DND-41 (cell line): ENCODE measurements at regions not wholly inside any gene's neighbourhood (a gene's known extent, or its start where the extent isn't known, plus 50 kb on each side); places are given as distances from the start of the nearest gene placed in this dataset.
"Not testable (repeated sequence)": the region's sequence is repeated elsewhere in the genome, so short reads cannot be mapped to it uniquely, and the experiment has no call there.

Source experiments
- EZH2 ChIP-seq: IDR thresholded peaks from 3 replicates; pipeline ENCODE4 v1.6.1; 2012; ENCODE audit warnings: borderline replicate concordance, low read depth, mild to moderate bottlenecking, moderate library complexity, low read length, inconsistent platforms; ENCODE audit not compliant: severe bottlenecking
- TF ChIP-seq, protein P1 (sequence below): IDR thresholded peaks from 2 replicates; pipeline ENCODE4 v1.5.1; 2012; ENCODE audit warnings: borderline replicate concordance, low read length, moderate library complexity, mild to moderate bottlenecking; ENCODE audit not compliant: poor library complexity, severe bottlenecking; ENCODE audit errors: extremely low read depth

DNA sequence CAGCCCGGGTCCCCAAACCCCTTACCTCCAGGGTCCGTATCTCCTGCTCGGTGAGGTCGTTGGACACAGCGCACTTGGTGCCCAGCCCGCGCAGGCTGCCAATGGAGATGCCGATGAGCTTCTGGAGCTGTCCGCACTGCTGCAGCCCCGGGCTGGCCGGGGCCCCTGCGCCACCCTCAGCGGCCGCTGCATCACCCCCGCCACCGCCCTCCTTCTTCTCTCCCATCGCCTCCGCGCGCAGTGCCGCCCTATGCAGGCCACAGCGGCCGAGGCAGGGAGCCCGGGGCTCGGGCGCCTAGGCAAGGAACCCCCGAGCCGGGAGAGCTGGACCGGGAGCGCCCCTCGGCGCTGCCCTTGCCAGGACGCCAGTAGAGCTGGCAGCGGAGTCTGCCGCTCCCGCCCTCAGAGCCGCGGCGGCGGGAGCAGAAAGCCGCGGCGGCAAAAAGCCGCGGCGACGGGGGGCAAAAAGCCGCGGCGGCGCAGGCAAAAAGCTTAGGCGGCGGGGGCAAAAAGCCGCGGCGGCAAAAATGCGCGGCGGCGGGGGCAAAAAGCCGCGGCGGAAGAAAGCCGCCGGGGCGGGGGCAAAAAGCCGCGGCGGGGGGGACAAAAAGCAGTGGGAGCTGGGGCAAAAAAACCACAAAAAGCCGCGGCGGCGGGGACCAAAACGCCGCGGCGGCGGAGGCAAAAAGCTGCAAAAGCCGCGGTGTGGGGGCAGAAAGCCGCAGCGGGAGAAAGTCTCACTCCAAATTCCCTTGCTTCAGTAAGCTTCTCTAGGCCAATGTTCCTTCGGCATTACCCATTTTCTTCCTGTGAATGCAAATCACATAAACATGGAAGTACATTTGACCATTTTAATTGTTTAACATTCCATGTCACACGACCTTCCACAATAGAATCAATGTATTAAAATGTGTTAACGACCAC is 181.2 kb downstream of the ZNF92 start:
- TF ChIP-seq, protein P1, sequence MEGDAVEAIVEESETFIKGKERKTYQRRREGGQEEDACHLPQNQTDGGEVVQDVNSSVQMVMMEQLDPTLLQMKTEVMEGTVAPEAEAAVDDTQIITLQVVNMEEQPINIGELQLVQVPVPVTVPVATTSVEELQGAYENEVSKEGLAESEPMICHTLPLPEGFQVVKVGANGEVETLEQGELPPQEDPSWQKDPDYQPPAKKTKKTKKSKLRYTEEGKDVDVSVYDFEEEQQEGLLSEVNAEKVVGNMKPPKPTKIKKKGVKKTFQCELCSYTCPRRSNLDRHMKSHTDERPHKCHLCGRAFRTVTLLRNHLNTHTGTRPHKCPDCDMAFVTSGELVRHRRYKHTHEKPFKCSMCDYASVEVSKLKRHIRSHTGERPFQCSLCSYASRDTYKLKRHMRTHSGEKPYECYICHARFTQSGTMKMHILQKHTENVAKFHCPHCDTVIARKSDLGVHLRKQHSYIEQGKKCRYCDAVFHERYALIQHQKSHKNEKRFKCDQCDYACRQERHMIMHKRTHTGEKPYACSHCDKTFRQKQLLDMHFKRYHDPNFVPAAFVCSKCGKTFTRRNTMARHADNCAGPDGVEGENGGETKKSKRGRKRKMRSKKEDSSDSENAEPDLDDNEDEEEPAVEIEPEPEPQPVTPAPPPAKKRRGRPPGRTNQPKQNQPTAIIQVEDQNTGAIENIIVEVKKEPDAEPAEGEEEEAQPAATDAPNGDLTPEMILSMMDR: not testable (repeated sequence)
- not testable (repeated sequence) for TF ChIP-seq EZH2
